Endometrium (tissue), 2 donors: ENCODE measurements at regions not wholly inside any gene's neighbourhood (a gene's known extent, or its start where the extent isn't known, plus 50 kb on each side); places are given as distances from the start of the nearest gene placed in this dataset.
"Not testable (repeated sequence)": the region's sequence is repeated elsewhere in the genome, so short reads cannot be mapped to it uniquely, and the experiment has no call there.

Source experiments
- FAIRE-seq: peaks from 2 replicates; lab custom pipeline; 2012; peaks lifted over from hg19 to GRCh38; lab: Jason Lieb, UNC
- donor health status: control.
- donor health status: control.

DNA sequence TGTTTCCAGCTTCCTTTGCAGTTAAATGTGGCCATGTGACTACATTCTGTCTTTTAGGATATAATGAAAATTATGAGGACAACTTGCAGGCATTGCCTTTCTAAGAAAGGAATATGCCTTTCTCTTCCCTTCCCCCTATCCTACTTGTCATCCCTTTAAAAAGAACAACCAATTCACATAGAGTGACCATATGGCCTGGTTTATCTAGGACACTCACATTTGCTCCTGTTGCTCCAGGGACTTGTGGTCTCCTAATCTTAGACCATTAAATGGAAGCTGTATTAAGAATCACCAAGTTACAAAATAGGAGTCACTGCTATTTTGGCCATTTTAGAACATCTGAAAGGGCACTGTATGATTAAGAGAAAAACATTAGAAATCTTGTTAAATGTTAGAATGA is 520.3 kb downstream of the DTWD2 start:
- no peak for FAIRE-seq

DNA sequence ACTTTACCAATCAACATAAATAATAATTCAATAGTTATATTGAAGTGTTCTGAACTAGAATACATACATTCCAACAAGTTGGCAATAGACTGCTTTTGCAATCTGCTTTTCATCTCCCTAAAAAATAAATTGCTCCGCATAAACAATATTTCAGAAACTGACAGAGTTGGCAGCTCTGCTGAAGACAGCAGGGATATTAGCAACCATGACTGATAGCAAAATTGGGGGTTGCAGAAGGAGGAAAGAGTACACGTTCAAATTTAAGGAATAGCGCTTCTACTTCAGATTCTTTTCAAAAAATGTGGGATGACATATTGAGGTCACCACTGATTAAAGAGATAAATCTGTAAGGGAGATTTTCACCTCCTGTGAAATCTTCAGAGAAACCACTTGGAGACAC is 521.2 kb downstream of the DTWD2 start:
- no peak for FAIRE-seq

DNA sequence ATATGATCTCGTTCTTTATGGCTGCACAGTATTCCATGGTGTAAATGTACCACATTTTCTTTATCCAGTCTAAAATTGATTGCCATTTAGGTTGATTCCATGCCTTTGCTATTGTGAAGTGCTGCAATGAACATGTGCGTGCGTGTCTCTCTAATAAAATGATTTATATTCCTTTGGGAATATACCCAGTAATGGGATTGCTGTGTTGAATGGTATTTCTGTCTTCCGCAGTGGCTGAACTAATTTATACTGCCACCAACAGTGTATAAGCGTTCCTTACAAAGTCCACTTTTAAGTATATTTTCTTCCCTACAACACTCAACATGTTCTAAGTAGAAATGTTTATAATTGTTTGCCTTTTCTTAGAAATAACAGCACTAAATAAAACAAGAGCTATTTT is 521.9 kb downstream of the DTWD2 start:
- no peak for FAIRE-seq

DNA sequence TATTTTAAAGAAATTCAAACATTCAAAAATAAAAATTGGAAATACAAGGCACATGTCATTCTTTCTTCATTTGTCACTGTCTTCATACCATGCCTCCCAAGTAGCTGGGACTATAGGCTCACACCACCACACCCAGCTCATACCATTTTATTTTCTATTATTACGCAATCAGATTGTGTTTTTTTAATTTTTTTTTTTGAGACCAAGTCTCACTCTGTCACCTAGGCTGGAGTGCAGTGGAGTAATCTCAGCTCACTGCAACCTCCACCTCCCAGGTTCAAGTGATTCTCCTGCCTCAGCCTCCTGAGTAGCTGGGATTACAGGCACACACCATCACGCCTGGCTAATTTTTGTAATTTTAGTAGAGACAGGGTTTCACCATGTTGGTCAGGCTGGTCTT is 526.1 kb downstream of the DTWD2 start:
- FAIRE-seq: not testable (repeated sequence)

DNA sequence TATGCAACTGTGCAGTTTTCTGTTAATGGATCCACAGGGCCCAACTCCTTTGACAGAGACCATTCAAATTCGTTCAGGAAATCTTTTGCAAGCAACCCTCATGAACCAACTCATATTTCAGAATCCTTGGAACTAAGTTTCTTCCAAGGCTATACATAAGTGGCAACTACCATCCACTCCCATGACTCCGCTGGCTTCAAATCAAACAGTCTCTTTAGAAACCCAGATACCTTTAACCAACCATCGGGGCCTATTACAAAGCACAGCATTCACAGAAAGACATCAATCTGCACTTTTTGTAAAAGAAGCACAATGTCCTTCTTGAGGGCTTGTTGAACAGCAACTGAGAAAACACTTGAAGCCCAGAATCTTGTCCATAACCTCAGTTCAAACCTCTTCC is 526.9 kb downstream of the DTWD2 start:
- FAIRE-seq: no peak

DNA sequence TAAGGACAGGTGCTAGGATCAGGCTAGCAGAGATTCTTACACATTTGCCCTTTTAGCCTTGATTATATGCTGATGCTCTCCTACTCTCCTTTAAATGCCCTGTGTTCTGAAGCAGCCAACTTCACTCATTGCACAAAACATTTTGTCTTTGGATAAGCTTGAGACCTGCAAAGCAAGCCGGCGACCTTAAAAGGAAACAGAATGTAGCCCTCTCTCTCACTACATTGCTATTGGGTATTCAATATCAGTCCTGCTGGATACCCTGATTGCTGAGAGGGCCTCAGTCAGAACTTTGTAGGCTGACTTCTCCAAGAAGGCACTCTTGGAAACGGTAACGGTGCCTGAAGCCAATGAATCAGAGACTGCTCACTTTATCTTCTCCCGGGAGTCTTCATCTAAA is 528.9 kb downstream of the DTWD2 start:
- FAIRE-seq: no peak

DNA sequence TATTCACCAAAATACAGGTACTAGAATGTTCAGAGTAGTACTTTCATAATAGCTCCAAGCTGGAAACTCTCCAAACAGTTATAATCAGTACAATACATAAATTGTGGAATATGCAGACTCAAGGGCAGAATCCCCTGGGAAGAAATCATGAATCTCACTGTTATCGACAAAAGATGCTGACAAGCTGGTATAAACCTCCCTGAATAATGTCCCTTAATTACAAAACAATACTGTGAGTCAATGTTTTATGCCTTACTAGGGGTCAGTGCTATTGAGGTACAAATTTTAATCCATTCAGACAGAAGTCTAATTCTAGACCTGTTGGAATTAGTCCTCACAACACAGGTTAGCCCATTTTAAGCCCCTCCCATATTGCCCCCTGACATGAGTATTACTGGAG is 532.3 kb downstream of the DTWD2 start:
- FAIRE-seq: no peak

DNA sequence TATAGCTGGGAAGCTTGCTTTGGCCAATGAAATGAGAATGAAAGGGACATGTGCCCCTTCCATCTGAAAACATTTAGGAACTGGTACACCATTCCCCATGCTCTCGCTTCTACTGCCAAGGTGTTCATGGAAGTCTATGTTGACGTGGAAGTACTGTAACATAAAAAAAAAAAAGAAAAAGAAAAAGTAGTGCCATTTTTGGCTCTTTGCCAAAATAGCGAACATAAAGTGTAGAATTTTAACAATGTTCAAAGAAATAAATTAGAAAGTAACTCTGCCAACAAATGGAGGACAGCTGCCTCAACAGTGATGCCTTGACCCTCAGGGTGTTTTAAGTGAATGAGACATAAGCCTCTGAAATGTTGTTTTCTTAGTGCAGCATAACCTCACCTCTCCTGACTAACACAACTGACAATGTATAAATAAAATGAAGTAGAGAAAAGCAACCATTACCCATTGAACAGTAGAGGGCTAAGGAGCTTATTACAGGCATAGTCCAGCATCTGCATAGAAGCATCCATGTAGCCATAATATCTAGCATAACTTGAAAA is 536.6 kb downstream of the DTWD2 start:
- FAIRE-seq: no peak

DNA sequence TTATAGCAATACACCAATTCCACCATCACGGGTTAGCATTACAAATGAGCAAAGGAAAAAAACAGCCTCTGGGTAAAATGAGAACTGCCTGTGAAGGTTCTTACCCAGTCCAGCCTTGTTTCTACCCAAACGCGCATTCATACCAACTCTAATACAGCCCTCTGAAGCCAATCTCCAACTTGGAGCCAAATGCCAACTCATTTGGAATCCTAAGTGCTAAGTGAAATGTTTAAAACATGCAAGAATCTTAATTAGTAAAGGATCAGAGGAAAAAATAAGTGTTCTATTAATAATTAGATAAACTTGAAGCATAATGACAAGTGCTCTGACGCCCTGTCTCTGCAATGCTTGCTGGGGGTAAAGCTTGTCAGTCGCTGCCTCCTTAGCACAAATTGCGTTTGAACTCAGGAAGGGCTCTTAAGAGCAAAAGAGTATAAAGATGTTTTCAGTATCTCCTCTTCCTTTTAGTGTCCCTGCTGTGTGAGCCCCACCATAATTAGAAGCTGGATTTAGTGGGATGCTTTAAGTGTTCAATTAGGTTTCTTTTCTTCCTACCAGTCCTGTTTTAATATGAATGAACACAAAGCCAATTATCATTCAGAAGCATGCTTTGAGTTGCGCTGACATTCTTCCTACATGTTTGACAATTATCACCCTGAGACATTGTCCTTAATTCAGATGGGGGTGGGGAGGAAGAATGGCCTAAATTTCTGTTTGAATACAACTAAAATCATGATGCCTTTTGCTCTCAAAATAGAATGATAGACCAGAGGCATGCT is 537.6 kb downstream of the DTWD2 start:
- no peak for FAIRE-seq

DNA sequence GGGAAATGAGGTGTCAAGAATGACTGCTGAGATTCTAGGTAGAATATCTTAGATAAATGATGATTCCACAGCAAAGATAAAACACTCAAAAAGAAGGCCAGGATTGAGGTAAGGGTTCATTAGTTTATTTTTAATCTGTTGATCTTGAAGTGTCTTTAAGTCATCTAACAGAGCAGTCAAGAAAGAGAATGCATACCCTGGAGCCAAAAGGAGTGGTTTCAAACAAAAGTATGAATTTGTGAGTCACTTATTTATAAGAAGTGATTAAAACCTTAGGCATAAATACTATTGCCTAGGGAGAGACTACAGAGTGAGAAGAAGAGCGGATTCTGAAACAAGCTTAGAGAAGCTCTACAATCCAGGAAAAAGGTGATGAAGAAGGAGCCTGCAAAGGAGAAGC is 541.0 kb downstream of the DTWD2 start:
- FAIRE-seq: no peak

DNA sequence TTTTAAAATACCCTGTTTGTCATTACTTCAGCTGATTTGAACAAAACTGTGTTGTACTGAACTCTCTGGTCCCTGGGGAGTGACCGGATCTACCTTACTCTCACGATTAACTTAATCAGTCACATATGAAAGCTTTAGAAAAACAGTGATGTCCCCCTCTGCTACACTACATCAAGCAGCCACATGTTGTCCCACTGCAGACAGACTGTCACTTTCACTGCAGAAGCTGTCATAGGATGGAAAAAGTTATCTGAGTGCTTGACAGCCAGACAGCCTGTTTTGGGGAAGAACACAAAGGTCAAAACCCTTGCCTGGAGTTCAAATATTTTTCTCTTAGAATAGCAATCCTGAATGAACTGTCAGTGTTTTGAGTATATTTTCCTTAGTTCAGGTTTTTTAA is 546.4 kb downstream of the DTWD2 start:
- FAIRE-seq: no peak

DNA sequence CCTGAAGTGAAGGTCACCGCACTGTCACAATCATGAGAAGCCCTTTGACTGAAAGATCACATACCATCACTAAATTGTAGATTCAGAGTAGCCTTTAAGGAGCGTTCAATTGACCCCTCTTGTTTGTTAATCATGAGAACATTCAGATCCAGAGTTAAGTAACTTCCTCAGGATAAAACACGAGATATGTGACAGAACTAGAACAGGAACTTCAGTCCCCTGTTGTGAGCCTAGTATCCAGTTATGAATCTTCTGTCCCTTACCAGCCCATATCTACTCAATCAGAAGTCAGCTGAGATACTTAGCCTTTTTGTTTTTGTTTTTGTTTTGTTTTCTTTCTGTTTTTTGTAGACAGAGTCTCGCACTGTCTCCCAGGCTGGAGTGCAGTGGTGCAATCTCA is 547.3 kb downstream of the DTWD2 start:
- no peak for FAIRE-seq

DNA sequence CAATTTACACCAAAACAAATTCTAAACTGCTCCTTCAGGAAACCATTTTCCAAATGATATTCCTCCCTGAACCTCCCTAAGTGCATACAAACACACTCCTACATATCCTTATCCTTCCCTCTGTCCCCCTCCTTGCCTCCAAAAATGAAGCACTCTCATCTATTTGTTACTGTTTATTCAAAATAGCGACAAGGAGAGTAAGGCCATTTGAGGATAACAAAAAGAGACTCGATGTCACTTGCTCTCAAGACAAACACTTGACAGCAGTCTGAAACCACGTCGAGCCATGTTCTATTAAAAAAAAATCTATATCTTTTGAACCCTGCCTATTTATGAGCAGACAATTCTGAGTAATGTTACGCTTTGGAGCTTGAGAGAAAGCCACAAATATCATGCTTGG is 547.9 kb downstream of the DTWD2 start:
- peak; percentile 48 for FAIRE-seq

DNA sequence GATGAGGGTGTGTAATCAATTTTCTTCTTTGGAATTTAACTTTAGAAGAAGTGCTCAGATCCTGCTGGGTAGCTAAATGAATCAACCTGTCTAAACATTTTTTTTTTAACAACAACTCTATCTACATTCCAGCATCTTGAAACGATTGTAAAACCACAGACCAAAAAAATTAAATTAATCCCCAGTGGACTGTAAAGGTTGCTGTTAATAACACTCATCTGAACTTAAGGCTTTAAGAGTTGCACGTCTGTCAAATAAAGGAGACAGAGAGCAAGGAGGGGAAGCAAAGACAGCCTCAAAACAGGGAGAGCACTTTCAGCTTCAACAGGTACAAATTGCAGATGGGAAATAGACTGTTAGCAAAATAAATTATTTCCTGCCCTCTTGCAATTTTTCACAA is 548.5 kb downstream of the DTWD2 start:
- no peak for FAIRE-seq

DNA sequence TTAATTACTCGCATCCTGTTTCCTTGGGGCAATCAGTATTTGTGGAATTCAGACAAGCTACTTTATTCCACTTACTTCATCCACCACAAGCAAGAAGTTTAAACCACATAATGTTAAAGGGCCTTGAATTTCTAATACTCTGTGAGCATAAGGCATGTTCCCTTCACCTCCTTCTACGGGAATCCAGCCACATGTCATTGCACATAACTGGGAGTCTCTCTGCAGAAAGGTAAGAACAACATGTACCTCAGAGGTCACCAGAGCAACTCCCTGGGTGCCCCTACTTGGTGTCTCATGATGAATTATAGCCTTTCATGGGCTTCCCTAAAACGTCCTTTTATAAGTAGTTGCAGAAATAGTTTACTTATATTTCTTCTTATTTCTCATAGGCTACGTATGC is 553.2 kb downstream of the DTWD2 start:
- no peak for FAIRE-seq

DNA sequence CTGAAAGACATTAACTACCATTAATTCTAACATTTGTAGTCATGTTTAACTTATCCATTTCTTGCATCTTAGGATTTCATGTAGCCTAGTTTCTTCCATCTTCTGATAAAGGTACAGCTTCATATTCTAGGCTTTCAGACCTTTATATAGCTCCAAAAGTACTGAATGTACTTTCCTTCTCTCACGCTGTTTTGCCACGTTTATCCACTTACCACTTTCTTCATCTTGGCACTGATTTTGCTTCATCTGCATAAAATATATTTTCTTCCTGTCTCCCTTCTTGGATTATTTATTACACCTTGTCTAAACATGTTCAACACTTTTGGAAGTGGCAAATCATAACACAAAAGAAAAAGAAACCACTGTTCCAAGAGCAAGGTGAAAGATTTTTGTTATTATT is 553.8 kb downstream of the DTWD2 start:
- FAIRE-seq: no peak

DNA sequence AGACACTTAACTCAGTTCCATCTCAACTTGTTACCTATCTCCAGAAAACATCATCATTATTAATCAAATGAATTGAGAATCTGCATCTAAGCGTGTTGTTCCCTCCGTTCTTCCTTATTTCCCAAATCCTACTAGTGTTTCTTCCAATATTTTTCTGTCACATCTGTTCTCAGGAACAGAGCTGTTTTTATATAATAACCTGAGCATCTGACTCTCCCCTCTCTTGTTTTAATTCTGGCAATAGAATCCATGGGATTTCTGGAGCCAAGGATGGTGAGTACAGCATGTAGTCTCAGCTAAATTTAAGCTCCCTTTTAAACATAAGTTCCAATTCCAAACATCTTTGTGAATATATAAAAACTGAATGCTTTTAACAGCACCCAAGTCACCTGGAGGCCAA is 558.3 kb downstream of the DTWD2 start:
- no peak for FAIRE-seq

DNA sequence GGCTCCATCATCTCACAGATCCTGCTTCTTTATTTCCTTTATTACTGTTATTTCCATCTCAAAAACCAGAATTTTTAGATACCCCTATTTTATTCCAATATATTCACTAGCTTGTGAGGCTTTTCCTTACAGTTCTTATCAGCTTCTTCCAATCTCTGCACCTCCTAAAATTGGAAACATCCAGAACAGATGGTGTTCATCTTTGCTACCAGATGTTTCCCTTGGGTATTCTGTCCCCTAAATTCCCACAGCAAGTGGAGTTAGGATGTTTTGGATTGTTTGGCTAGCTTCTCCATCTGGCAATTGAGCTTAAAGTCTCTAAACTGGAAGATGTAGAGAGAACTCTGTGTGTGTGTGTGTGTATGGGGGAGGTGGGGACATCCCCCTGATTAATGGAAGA is 580.4 kb downstream of the DTWD2 start:
- peak; percentile 89 for FAIRE-seq

DNA sequence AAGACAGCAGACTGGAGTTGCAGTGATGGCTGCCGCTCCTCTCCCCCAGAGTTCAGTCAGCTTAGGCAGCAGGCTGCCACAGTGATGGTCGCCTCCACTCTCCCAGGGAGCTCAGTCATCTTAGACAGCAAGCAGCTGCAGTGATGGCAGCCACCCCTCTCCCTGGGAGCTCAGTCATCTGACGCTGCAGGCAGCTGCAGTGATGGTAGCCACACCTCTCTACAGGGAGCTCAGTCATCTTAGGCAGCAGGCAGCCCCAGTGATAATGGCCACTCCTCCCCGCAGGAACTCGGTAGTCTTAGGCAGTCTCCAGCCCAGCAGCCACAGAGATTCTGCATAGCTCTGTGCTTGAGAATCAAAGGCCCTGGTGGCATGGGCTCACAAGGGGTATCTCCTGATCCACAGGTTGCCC is 582.7 kb downstream of the DTWD2 start:
- no peak for FAIRE-seq

DNA sequence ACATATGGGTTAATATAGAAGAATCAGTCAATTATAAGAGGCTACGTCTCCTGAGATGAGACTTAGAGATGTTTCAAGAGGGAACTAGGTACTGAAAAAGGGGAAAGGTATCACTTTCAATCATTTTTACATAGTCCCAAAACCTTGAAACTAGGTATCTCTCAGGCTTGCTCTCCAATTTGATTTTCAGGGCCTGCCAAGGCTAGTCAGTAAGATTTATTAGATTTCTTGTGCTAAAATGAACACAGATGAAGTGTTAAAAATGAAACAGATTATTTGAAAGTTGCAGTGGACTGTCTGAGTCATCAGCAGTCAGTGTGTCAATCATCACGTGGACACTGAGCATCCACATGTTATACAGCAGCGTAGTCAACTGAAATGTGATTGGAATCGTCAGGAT is 591.1 kb downstream of the DTWD2 start:
- no peak for FAIRE-seq

DNA sequence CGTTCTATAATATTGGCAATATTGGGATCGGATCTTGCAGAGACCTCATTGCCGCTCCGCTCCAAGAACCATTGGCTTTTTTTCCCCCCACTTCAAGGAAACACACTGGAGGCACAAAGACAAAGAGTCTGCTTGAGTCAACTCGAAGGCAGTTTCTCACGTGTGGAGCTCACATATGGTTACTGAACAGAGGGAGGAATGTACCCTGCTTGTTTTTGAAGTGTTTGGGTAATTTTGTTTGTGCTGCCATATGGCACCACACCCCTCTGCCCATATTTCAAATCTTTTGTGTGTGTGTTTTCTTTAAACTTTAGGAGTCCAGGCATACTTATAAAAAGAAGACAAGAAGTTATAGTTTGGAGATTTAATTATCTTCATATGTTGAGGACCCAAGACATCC is 595.9 kb downstream of the DTWD2 start:
- no peak for FAIRE-seq

DNA sequence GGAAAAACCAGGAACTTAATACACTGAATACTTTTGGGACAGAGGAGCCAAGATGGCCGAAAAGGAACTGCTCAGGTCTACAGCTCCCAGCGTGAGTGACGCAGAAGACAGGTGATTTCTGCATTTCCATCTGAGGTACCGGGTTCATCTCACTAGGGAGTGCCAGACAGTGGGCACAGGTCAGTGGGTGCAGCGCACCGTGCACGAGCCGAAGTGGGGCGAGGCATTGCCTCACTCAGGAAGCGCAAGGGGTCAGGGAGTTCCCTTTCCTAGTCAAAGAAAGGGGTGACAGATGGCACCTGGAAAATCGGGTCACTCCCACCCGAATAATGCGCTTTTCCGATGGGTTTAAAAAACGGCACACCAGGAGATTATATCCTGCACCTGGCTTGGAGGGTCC is 605.4 kb downstream of the DTWD2 start:
- FAIRE-seq: not testable (repeated sequence)

DNA sequence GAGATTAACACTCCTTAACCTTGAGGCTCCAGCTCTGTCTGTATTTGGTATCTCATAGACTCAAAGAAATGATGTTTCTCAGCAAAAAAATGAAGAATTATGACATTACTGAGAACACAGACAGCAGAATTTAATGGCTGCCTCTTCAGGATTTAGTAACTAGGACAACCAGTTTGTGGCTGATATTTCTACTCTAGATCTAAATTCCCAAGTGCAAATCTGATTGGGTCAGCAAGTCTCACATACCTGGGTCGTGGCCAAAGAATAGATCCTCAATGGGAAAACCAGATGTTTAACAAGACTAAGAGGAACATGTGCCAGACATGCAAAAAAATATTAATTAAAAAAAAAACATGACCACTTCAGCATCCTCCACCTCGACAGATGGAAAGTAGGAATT is 608.9 kb downstream of the DTWD2 start:
- FAIRE-seq: no peak

DNA sequence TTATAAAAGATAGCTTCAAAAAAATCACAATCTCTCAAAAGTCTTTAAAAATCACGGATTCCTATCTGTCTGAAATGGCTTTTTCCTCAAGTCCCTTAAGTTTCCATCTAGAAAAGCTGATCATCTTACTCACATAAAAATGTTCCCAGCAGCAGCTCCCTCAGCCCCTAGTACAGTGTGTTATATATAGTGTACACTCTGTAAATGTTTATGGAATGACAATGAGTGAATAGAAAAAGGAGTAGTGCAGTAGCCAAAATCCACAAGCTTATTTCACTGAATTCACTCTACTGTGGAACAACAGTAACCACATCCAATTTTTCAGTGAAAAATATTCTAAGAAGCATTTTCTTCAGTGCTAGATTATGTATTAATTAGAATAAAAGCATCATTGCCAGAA is 609.4 kb downstream of the DTWD2 start:
- FAIRE-seq: no peak
